ENCODE measurements at regions not wholly inside any gene's neighbourhood (a gene's known extent, or its start where the extent isn't known, plus 50 kb on each side); places are given as distances from the start of the nearest gene placed in this dataset.
A peak's percentile ranks its signal among the peaks of the same experiment; 100 is the strongest.
"Not testable (repeated sequence)": the region's sequence is repeated elsewhere in the genome, so short reads cannot be mapped to it uniquely, and the experiment has no call there.

DNA sequence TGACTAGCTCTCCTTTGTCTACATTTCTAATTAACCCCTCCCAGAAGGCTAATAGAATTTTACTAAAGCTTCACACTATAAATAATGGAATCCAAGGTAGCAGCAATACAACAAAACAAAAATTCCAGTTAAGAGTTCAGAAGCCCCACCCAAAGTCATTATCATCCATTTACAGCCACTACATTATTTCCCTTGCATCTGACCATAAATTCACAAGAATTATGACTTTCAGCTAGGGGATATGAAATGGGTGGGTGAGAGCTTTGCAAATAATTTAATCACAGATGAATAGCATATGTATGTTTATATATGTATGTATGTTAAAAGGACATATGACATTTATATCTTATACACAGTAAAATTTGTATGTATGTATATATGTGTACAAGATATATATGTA, 65.3 kb upstream of the PTGDR start:
- no peak for DNase-seq

GRCh38 chr14:52190337-52190931, 77.1 kb upstream of the PTGDR start:
- DNase-seq, result no peak

DNA sequence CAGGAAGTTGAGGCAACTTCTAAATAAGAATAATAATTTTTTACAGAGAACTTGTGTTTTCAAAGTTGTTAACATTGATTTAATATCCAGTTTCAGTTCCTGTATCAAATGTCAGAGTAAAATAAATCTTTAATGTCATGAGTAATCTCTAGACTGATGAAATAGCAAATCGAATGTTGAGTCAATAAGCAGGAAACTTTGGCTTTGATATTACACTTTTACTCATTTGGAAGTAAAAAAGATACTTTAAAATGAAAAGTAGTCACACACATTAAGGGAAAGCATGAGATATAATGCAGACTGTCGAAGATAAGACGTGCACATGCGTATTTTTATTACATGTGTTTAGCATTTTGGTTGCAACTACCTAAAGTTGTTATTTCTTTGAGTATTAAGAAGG, 78.2 kb upstream of the PTGDR start:
- DNase-seq, result no peak

GRCh38 chr14:52188381-52188780, 79.1 kb upstream of the PTGDR start:
- DNase-seq, result no peak

DNA sequence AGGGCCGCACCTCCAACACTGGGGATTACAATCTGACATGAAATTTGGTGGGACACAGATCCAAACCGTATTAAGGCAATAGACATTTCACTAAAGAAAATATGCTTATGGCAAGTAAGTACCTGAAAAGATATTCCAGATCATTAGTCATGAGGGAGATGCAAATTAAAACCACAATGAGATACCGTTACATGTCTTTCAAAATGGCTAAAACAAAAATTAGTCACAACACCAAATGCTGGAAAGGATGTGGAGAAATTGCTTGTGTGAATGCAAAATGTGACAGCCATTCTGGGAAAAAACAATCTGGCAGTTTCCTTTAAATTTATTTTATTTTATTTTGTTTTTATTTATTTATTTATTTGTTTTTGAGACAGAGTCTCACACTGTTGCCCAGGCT, 82.3 kb upstream of the PTGDR start:
- DNase-seq, result no peak

DNA sequence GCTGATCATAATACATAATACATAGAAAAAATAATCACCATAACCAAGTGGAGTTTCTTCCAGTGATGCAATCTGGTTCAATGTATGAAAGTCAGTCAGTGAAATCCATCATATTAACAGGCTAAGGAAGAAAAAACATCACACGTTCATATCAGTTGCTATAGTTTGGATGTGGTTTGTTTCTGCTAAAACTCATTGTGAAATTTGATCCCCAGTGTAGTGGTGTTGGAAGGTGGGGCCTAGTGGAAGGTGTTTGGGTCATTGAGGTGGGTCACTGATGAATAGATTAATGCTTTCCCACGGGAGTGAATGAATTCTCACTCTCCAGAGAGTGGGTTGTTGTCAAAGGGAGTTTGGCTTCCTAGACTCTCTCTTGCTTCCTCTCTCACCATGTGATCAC, 84.6 kb upstream of the PTGDR start:
- DNase-seq, result no peak

- DNase-seq, result no peak
Observed at GRCh38 chr14:52179141-52179790, 88.2 kb upstream of the PTGDR start.

DNA sequence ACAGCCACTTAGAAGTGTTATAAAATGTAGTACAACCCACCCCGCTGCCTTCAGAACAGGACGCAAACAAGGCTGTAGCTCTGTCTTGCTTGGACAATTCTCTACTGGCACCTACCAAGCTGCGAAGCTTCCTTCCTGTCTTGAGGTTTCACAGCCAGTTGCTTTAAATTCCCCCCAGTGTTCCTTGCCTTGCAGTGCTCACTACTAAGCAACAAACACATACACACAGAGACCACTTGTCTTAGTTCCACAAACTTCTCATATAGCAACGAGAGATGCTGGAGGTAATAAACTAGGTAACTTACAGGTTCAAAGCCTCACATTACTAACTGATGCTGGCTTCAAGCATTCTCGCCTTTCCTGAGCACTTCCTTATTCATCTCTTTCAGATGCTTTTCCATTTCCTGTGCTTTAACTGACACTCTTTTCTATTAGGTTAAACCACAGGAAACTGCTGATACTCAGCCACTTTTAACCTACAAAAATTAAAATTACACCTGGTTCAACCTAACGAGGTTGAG, 91.5 kb upstream of the PTGDR start:
- peak; percentile 70 to 72 for DNase-seq

GRCh38 chr14:52171932-52172331, 95.6 kb upstream of the PTGDR start:
- not testable (repeated sequence) for DNase-seq

- DNase-seq, result no peak
Observed at GRCh38 chr14:52166822-52167221, 98.0 kb upstream of the NID2 start.

GRCh38 chr14:52155651-52156213, 86.9 kb upstream of the NID2 start:
- DNase-seq, result no peak

GRCh38 chr14:52154992-52155650, 86.3 kb upstream of the NID2 start:
- peak in 1 of 2 donors; percentile 21 for DNase-seq

DNA sequence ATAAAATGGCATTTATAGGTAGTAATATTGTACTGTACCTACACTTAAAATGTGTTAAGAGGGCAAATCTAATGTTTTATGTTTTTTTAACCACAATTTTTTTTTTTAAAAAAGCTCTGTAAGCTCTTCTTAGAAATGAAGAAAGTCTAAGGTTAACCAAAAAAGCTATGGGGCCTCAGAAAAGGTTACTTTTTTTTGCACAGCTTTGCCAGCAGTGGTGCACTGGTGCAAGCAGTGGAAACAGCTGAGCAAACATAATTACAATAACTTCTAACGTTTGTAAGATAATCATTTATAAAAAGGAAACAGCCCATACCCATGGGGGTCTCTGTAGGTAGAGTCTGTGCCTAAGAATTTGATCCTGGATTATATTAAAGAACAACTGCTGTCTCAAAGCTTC, 85.1 kb upstream of the NID2 start:
- DNase-seq, result no peak

GRCh38 chr14:52150162-52150561, 81.3 kb upstream of the NID2 start:
- DNase-seq, result no peak

GRCh38 chr14:52148371-52148770, 79.5 kb upstream of the NID2 start:
- DNase-seq, result no peak

DNA sequence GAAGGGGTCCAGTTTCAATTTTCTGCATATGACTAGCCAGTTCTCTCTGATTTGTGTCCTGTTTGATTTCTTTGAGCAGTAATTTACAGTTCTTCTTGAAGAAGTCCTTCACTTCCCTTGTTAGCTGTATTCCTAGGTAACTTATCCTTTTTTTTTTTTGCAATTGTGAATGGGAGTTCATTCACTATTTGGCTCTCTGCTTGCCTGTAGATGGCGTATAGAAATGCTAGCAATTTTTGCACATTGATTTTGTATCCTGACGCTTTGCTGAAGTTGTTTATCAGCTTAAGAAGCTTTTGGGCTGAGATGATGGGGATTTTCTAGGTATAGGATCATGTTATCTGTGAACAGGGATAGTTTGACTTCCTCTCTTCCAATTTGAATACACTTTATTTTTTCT, 77.6 kb upstream of the NID2 start:
- DNase-seq, result no peak

DNA sequence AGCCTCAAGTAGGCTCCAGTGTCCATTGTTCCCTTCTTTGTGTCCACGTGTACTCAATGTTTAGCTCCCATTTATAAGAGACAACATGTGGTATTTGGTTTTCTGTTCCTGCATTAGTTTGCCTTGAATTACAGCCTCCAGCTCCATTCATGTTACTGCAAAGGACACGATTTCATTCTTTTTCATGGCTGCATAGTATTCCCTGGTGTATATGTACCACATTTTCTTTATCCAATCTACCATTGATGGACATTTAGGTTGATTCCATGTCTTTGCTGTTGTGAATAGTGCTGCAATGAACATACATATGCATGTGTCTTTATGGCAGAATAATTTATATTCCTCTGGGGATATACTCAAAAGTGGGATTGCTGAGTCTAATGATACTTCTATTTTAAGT, 75.2 kb upstream of the NID2 start:
- not testable (repeated sequence) for DNase-seq

- no peak for DNase-seq
Observed at GRCh38 chr14:52142504-52142903, 73.6 kb upstream of the NID2 start.

- peak; percentile 38 to 49 for DNase-seq
Observed at GRCh38 chr14:52131640-52132320, 62.9 kb upstream of the NID2 start.

DNA sequence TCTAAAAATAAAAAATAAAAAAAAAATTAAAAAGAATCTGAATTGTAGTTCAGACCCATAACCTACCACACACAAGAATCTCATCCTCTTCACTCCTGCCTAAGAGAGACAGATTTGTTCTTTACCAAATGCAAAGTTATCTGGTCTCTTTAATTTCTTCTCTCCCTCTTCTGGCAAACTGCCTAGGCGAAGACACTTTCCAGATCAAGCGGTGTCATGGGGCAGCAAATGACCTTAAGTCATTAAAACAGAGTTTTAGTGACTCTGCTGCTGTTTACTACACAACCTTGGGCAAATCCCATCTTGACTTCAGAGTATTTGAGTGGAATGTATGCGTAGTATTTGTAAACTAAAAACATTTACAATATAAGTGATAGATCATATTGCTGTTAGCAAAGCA, 60.9 kb upstream of the NID2 start:
- DNase-seq, result no peak

GRCh38 chr14:52125885-52126284, 57.0 kb upstream of the NID2 start:
- no peak for DNase-seq

- no peak for DNase-seq
Observed at GRCh38 chr14:52124791-52125684, 56.2 kb upstream of the NID2 start.

Measured in CD4-positive, alpha-beta T cell treated with Interleukin-1 beta for 1 hour (primary cell).